ENCODE measurements at regions not wholly inside any gene's neighbourhood (a gene's known extent, or its start where the extent isn't known, plus 50 kb on each side); places are given as distances from the start of the nearest gene placed in this dataset.
"Not testable (repeated sequence)": the region's sequence is repeated elsewhere in the genome, so short reads cannot be mapped to it uniquely, and the experiment has no call there.

DNA sequence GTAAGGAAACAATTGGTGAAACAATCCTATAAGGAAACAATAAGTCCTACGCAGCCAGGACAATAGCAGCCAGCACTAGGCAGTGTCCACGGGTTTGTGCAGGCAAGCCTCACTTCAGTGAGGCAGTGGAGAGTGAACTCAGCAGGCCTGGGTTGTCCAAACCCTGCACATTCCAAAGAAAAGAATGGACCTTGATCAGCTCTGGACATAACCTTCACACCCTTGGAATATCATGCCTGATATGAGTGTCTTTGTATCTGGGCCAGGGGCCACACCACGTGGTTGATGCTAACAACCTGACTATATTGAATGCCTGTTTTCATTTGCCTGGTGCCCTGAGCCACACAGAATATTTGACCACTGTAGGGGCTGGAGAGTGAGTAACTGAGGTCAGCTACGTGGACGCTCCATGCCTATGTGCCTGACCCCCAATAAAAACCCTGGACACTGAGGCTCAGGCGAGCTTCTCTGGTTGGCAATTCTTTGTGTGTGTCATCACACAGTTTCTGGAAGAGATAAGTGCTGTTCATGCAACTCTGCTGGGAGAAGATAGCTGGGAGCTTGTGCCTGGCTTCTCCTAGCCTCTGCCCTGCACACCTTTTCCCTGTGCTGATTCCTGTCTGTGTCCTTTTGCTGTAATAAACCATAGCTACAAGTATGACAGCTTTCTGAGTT is 81.4 kb upstream of the NCOR2 start:
- DNase-seq = no peak

DNA sequence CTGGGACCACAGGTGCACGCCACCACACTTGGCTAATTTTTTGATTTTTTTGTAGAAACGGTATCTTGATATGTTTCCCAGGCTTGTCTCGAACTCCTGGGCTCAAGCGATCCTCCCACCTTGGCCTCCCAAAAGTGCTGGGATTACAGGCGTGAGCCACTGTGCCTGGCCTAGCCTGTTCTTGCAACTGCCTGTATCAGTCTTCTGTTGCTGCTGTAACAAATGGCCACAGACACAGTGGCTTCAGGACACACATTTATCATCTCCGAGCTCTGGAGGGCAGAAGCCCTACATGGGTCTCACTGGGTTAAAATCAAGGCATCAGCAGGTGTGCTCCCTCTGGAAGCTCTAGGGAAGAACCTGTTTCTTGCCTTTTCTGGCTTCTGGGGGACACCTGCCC is 79.9 kb upstream of the NCOR2 start:
- DNase-seq = no peak

DNA sequence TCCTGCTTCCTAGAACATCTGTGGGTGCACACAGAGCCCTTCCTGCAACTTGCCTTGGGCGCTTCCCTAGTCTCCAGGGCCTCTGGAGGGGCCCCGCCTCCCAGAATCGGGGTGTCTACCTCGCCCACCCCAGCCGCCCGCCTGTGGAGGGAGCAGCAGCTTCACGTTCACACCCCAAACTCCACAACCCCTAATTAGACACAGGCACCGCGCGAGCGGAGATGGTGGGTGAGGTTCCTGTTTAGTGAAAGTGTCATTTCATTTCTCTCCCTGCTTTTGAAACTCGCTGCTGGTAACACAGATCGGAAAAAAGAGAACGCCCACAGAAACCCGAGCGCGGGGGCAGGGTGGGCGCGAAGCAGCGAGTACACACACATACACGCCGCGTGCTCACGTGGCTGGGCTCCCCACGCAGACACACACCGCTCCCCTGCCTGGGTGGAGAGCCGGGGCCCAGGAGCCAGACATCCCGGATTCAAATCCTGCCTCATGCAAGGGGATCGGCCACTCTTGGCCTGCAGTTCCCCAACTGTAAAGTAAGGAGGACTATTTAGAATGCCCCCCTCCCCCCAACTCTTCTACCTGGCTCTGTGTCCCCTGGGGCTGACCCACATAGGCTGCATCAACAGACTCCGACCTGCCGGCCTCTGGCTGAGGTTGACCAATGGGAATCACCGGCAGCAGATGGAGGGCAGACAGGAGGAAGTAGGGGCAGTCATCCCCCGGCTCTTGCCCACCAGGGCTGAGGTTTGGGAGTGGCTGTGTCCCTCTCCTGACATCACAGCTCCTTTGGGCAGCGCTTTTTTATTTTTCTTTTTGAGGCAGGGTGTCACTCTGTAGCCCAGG is 79.2 kb upstream of the NCOR2 start:
- peak; percentile 70 for DNase-seq

DNA sequence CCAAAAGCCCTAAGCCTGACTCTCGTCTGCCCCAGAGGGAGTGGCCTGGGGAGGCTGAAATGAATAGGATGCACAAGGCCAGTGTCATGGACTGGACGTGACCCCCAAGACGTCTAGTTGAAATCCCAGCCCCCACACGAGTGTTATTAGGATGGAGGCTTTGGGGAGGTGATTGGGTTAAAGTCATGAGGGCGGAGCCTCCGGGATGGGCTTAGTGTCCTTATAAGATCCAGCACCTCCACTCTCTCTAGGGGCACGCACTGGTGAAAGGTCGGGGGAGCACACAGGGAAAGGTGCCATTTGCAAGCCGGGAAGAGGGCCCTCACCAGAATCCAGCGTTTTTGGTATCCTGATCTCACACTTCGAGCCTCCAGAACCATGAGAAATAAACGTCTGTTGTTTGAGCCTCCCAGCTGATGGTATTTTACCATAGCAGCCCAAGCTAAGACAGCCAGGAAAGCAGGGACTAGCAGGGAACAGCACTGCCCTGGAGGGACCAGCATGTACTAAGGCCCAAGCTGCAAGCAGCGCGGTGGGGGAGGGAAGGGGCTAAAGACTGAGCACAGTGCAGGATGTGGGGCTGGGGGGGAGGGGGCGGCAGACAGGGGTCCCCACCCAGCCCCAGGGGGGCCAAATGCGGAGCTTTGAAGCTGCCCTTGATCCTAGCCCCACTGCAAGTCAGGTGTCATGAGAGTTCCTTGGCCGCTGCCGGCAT is 78.3 kb upstream of the NCOR2 start:
- no peak for DNase-seq

DNA sequence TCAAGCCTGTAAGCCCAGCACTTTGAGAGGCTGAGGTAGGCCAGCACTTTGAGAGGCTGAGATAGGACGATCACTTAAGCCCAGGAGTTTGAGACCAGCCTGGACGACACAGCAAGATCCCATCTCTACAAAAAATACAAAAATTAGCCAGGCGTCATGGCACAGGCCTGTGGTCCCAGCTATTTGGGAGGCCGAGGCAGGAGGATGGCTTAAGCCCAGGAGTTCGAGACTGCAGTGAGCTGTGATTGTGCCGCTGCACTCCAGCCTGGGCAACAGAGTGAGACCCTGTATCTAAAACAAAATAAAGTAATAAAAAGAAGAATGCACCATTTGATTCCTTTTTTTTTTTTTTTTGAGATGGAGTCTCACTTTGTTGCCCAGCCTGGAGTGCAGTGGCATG is 76.4 kb upstream of the NCOR2 start:
- DNase-seq = not testable (repeated sequence)

DNA sequence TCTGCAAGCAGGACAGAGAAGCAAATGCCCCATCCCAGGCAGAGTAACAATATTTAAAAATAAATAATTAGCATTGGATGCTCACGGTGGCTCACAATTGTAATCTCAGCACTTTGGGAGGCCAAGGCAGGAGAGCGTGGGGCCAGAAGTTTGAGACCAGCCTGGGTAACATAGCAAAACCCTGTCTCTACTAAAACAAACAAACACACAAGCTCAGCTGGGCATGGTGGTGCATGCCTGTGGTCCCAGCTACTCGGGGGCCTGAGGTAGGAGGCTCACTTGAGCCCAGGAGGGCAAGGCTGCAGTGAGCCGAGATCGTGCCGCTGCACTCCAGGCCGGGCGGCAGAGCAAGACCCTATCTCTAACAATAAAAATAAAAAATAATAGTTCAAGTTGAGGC is 74.7 kb upstream of the NCOR2 start:
- no peak for DNase-seq

DNA sequence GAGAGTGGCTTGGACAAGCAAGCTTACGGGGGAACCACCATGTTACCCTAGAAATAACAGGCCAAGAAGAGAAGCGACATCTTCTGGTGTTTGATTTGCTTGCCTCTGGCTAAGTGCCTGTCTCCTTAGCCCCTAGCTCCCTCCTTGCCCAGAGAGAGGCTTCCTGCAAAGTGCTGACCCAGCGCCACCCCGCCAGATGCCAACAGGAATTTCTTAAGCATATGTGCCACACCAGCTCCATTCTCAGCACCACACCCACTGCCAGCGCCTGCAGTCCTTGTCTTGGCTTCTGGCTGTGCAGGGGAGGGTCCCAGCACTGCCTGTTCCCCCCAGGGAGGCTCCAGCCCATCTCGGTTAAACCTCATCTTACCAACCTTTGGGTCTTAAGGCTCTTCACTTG is 74.2 kb upstream of the NCOR2 start:
- no peak for DNase-seq

DNA sequence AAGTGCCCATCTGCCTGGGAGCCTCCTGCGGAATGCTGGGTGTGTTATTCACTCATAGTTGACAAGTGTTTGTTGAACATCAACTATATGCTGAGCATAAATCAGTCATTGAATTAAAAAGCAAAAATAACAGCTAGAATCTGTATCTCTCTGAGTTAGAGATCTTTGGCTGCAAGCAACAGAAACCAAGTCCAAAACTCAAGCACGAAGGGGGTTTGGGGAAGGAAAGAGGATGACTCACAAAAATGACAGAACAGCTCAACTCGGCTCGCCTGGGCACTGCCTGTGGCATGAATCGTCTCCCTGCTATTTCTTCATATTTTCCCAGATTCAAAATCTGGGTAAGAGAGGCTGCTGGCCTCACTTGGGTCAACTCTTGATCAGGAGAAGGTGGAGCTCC is 72.6 kb upstream of the NCOR2 start:
- DNase-seq = no peak

DNA sequence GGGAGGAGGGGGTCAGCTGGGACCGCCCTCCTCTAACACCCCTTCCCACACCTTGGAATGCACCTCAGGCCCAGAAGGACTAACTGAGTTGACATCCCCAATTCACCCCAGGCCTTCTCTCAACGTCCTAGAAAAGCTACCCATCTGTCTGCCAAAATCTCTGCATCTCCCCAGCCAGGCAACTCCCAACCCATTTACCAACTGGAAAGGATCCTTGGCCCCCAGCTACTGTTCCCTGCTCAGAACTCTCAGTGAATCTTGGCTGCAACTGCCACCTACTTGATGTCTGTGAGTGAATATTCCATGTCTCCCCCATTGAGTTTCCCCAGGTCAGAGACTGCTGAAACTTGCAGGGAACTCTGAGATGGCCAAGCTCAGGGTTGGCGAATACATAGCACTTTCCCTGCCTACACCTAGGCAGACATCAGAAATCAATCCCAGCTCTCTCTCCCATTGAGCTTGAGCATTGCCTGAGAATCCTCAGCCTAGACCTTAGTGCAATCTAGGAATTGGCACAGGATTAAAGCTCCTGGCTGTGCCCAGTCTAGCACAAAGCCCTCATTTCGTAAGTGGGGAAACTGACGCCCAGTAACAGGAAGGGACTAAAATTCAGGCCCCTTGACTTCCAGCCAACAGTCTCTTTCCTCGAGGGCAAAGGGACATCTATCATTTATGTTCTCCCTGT is 71.9 kb upstream of the NCOR2 start:
- DNase-seq = no peak

DNA sequence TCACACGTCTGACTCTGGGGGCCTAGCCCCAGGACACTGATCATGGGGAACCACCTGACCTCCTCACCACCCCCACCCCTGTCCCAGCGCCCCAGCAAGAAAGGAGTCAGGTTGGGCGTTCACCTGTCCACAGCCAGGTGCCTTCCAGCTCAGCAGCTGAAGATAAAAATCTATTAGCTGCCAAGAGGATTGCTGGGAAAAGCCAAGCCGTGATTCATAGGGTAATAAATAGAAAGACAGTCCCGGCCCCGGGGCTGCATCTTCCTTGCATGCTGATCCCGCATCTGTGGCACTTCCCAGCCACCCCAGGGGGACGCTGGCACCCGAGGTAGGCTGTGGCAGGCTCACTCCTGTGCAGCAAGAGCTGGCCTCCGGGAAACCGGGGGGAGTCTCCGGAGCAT is 70.2 kb upstream of the NCOR2 start:
- DNase-seq = no peak

DNA sequence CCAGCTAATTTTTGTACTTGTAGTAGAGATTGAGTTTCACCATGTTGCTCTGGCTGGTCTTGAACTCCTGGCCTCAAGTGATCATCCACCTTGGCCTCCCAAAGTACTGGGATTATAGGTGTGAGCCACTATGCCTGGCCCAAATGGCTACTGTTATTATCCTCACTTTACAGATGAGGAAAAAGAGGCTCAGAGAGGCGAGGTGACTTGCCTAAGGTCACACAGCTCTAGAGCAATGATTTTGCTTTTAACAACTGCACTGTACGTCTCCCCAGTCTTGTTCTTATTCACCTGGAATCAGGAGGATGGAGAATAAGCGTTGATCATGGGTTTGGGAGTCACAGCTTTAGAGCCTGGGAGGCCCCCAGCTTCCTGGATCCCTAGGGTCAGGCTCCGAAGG is 69.8 kb upstream of the NCOR2 start:
- no peak for DNase-seq

DNA sequence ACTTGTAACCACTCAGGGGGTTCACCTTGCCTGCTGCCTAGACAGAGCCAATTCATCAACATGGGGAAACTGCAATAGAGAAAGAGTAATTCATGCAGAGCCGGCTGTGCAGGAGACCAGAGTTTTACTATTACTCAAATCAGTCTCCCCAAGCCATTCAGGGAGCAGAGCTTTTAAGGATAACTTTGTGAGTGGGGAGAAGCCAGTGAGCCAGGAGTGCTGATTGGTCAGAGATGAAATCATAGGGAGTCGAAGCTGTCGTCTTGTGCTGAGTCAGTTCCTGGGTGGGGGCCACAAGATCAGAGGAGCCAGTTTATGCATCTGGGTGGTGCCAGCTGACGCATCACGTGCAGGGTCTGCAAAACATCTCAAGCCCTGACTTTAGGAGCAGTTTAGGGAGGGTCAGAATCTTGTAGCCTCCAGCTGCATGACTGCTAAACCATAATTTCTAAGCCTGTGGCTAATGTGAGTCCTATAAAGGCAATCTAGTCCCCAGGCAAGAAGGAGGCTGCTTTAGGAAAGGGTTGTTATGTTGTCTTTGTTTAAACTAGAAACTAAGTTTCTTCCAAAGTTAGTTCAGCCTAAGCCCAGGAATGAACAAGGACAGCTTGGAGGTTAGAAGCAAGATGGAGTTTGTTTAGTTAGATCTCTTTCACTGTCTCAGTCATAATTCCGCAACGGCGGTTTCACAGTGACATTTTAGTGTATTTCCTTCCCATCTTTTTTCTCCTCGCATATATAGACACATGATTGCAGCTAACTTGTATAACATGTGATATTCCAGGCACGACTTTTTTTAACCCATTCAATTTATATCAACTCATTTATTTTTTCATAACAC is 68.9 kb upstream of the NCOR2 start:
- DNase-seq = peak; percentile 88

DNA sequence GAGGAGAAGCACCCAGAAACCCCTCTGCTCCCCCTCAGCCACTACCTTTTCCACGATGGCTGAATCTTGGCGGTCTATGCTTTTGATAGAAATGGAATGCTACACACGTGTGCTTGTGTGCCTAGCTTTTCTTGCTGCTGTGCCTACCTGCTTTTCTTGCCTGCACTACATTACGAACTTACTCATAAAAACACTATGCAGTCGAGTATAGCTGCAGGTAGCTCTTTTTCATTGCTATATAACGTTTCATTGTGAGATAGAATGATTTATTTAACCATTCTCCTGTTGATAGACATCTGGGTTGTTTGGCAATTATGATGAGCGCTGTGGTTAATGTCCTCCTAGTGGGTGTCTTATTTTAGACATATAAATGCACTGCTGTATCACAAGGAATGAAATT is 67.9 kb upstream of the NCOR2 start:
- DNase-seq = no peak

DNA sequence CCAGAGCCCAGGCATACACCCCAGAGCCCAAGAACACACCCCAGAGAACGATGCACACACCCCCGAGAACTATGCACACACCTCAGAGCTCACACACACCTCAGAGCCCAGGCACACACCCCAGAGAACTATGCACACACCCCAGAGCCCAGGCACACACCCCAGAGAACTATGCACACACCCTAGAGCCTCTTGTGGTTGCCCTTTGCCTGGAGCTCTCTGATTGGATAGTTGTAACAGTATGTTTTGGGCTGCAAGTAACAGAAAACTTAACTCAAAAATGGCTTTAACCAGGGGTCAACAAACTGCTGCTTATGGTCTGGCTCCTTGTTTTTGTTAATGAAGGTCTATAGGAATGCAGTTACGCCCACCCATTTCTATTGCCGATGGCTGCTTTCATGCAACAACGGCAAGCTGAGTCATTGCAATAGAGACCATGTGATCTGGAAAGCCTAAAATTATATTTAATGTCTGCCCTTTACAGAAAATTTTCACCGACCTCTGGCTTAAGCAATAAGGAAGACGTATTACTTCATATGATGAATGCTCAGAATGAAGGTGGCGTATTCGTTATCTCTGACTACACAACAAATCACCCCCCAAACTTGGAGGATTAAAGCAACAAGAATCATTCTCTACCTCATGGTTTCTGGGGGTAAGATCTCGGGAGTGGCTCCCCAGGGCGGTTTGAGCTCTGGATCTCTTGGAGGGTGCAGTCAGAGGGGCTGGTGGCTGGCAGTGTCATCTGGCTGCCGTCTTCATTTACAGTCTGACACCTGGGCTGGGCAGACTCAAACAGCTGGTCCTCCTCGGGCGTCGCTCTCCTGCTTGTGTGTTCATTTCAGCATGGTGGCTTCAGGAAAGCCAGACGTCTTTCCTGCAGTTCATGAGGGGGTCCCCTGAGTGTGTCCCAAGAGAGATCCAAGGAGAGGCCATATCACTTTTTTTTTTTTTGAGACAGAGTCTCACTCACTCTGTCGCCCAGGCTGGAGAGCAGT is 66.3 kb upstream of the NCOR2 start:
- peak; percentile 71 for DNase-seq

DNA sequence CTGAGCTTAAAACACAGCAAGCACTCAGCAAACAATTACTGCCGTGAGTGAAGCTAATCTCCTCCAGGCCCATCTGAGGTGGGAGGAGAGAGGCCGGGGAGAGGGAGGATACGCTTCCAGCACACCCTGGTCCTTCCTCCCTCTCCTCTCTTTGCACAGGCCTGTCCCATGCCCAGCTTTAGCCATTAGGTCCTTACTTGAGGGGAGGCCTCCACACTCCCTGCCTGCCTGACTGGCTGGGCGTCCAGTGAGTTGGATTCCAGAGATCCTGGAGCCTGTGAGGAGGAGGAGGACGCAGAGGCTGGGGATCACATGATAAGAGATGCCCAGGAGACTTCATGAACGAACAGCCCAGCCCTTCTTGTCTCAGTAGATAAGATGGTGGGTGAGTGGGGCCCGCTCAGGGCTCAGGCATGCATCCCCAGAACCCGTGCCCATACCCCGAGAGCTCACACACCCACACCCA is 65.1 kb upstream of the NCOR2 start:
- DNase-seq = peak; percentile 91

DNA sequence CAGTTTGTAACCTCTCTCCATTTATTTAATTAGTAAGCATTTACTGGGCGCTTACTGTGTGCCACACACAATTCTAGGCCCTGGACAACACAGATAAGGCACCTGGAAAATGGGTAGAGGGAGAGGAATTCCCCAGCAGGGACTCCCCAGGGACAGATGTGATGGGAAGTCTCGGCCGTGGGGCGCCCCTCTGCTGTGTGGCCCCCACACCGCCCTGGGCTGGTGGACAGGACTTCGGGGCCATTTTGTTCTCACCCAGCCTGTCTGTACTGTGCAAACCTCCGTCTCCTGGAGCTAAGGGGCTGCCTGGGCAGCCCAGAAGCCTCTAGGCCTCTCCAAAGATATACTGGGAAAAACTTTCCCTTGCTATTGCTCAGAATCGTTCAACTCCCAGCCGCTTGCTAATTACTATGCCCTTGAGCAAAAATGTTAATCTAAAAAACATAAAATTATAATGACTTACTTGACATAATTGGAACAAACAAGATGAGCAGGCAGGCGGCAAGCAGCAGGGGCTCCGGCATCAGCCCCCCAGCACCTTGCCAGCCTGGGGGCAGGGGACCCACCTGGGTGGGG is 64.4 kb upstream of the NCOR2 start:
- no peak for DNase-seq

DNA sequence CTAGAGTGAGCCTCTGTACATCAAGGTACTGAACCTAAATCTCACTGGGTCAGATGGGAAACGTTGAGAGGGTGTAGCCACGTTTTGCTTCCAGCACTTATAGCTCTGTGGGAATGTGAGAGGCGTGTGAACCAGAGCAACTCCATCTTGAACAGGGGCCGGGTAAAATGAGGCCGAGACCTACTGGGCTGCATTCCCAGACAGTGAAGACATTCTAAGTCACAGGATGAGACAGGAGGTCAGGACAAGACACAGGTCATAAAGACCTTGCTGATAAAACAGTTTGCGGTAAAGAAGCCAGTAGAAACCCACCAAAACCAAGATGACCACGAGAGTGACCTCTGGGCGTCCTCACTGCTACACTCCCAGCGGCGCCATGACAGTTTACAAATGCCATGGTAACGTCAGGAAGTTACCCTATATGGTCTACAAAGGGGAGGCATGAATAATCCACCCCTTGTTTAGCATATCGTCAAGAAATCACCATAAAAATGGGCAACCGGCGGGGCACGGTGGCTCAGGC is 63.4 kb upstream of the NCOR2 start:
- DNase-seq = no peak

DNA sequence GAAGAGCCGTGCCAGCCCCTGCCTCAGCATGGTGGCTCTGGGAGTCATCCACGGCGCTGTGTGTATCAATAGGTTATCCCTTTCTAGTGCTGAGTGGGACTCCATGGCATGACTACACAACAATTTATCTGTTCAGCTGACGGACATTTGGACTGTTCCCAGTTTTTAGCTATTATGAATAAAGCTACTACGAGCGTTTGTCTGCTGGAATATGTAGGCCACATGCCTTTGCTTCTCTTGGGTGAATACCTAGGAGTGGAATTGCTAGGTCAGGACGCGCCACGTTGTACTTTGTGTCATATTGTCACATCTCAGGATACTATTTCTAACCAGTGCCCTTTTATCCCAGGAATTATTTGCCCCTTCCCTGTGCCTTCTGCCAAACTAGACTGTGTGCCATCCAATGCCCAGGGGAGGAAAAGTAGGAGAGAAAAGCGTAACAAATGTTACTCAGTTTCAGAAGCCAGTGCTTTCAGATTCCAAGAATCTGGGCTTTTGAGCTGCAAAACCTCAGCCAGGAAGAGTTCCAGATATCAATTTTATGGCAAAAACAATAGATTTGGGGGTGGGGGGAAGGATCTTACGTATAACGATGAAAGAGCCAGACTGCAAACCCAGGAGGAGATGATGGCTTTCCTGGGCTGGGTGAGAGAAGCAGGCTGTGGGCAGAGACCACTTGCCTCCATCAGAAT is 62.5 kb upstream of the NCOR2 start:
- no peak for DNase-seq

DNA sequence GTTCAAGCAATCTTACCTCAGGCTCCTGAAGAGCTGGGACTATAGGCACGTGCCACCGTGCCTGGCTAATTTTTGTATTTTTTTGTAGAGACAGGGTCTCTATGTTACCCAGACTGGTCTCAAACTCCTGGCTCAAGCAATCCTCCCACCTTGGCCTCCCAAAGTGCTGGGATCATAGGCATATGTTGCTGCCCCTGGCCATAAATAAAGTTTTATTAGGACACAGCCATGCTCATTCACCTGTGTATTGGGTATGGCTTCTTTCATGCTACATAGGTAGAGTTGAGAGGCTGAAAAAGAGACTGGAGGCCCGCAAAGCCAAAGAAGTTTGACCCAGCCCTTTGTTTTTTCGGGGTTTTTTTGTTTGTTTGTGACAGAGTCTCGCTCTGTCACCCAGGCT is 61.7 kb upstream of the NCOR2 start:
- DNase-seq = no peak

DNA sequence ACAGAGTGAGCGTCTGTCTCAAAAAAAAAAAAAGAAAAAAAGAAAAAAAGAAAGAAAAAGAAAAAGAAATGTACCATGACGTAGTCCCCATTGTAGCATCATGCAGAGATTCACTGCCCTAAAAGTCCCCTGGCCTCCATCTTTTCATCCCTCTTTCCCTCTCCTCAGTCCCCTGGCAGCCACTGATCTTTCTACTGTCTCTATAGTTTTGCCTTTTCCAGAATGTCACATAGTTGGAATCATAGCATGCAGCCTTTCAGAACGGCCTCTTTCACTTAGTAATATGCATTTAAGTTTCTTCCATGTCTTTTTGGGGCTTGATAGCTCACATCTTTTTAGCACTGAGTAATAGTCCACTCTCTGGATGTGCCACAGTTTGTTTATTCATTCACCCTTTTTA is 60.5 kb upstream of the NCOR2 start:
- no peak for DNase-seq
